ENCODE measurements at regions not wholly inside any gene's neighbourhood (a gene's known extent, or its start where the extent isn't known, plus 50 kb on each side); places are given as distances from the start of the nearest gene placed in this dataset.

GRCh38 chr4:33150525-33150910 lies 2430.3 kb downstream of the PCDH7 start:
- H3K36me3 ChIP-seq = no peaks in the 10 kb centered on the region
- no peaks in the 10 kb centered on the region for H3K4me1 ChIP-seq
- ATAC-seq (no peak), DNase-seq (no peak)
- no peaks in the 10 kb centered on the region for H3K9me3 ChIP-seq
- no peak overlapping the region for H3K27ac ChIP-seq
- intact Hi-C loops (cut with DNase I; ENCODE audit: low total_unique reads) = no loop called here
- H3K27me3 ChIP-seq = no peaks in the 10 kb centered on the region
- in situ Hi-C loops (cut with MboI; ENCODE audit: low sequenced_read_pairs in 4 of 4) = no loop called here
- no peak overlapping the region for H3K4me3 ChIP-seq
- TF ChIP-seq CTCF (IDR thresholded peaks at IDR 0.05 in 4 of 5, conservative IDR thresholded peaks at IDR 0.05 in 1 of 5) = no peak

- no peak for TF ChIP-seq POLR2A (IDR thresholded peaks at IDR 0.05)
- in situ Hi-C loops (cut with MboI; ENCODE audit: low sequenced_read_pairs in 4 of 4) = no loop called here
These were observed 2440.0 kb downstream of the PCDH7 start for GRCh38 chr4:33160126-33160525.

GRCh38 chr4:33161202-33161601 lies 2441.0 kb downstream of the PCDH7 start:
- Histone ChIP-seq H3K9me3 (peaks cover 0 to under 1% (median 0%) of the 10 kb centered on the region in 3 donors), H3K36me3 (no peaks in the 10 kb centered on the region), H3K4me3 (no peak overlapping the region), H3K27ac (no peak overlapping the region), H3K4me1 (no peaks in the 10 kb centered on the region), H3K27me3 (no peaks in the 10 kb centered on the region)
- in situ Hi-C loops (cut with MboI; ENCODE audit: low sequenced_read_pairs in 4 of 4) = no loop called here
- TF ChIP-seq POLR2A (IDR thresholded peaks at IDR 0.05) (no peak), CTCF (IDR thresholded peaks at IDR 0.05 in 4 of 5, conservative IDR thresholded peaks at IDR 0.05 in 1 of 5) (no peak)
- intact Hi-C loops (cut with DNase I; ENCODE audit: low total_unique reads) = no loop called here
- no peak for ATAC-seq
- no peak for DNase-seq

More at GRCh38 chr4:33160126-33160525, 2440.0 kb downstream of the PCDH7 start:
- Histone ChIP-seq H3K9me3 (peaks cover 0 to 5% (median 0%) of the 10 kb centered on the region in 3 donors), H3K36me3 (no peaks in the 10 kb centered on the region), H3K4me3 (no peak overlapping the region), H3K27me3 (no peaks in the 10 kb centered on the region), H3K4me1 (no peaks in the 10 kb centered on the region), H3K27ac (no peak overlapping the region)
- DNase-seq (no peak), ATAC-seq (no peak)
- intact Hi-C loops (cut with DNase I; ENCODE audit: low total_unique reads) = no loop called here

GRCh38 chr4:33162122-33162521 lies 2442.0 kb downstream of the PCDH7 start:
- intact Hi-C loops (cut with DNase I; ENCODE audit: low total_unique reads) = no loop called here
- no peak for TF ChIP-seq CTCF (IDR thresholded peaks at IDR 0.05 in 4 of 5, conservative IDR thresholded peaks at IDR 0.05 in 1 of 5)
- no peak for TF ChIP-seq POLR2A (IDR thresholded peaks at IDR 0.05)
- DNase-seq (no peak), ATAC-seq (no peak)
- H3K36me3 ChIP-seq = no peaks in the 10 kb centered on the region
- H3K4me3 ChIP-seq = no peak overlapping the region
- H3K4me1 ChIP-seq = no peaks in the 10 kb centered on the region
- in situ Hi-C loops (cut with MboI; ENCODE audit: low sequenced_read_pairs in 4 of 4) = no loop called here
- H3K27me3 ChIP-seq = no peaks in the 10 kb centered on the region
- no peaks in the 10 kb centered on the region for H3K9me3 ChIP-seq
- H3K27ac ChIP-seq = no peak overlapping the region

GRCh38 chr4:33171873-33172525 lies 2451.8 kb downstream of the PCDH7 start:
- Histone ChIP-seq H3K27ac (no peak overlapping the region), H3K36me3 (no peaks in the 10 kb centered on the region), H3K27me3 (no peaks in the 10 kb centered on the region), H3K9me3 (no peaks in the 10 kb centered on the region), H3K4me1 (no peaks in the 10 kb centered on the region), H3K4me3 (no peak overlapping the region)
- no peak for DNase-seq
- no peak for ATAC-seq
- in situ Hi-C loops (cut with MboI; ENCODE audit: low sequenced_read_pairs in 4 of 4) (no loop called here), intact Hi-C loops (cut with DNase I; ENCODE audit: low total_unique reads) (no loop called here)
- no peak for TF ChIP-seq POLR2A (IDR thresholded peaks at IDR 0.05)
- no peak for TF ChIP-seq CTCF (IDR thresholded peaks at IDR 0.05 in 4 of 5, conservative IDR thresholded peaks at IDR 0.05 in 1 of 5)
